Rectal smooth muscle tissue (tissue), 1 donor: ENCODE measurements at regions not wholly inside any gene's neighbourhood (a gene's known extent, or its start where the extent isn't known, plus 50 kb on each side); places are given as distances from the start of the nearest gene placed in this dataset.

Experiments
- H3K27ac ChIP-seq: one replicate; pipeline ENCODE4 v1.7.0; 2013; ENCODE audit warnings: low read depth, low read length, inconsistent platforms
- H3K27me3 ChIP-seq: one replicate; pipeline ENCODE4 v1.7.0; 2013; ENCODE audit warnings: low read length; ENCODE audit not compliant: control insufficient read depth, insufficient read depth
- H3K36me3 ChIP-seq: one replicate; pipeline ENCODE4 v1.7.0; 2013; ENCODE audit warnings: low read length; ENCODE audit not compliant: control insufficient read depth, insufficient read depth
- H3K4me1 ChIP-seq: one replicate; pipeline ENCODE4 v1.7.0; 2013; ENCODE audit warnings: low read length; ENCODE audit not compliant: control insufficient read depth, insufficient read depth
- H3K4me3 ChIP-seq: one replicate; pipeline ENCODE4 v1.7.0; 2013; ENCODE audit warnings: low read length
- H3K9ac ChIP-seq: one replicate; pipeline ENCODE4 v1.7.0; 2013; ENCODE audit warnings: low read length

DNA sequence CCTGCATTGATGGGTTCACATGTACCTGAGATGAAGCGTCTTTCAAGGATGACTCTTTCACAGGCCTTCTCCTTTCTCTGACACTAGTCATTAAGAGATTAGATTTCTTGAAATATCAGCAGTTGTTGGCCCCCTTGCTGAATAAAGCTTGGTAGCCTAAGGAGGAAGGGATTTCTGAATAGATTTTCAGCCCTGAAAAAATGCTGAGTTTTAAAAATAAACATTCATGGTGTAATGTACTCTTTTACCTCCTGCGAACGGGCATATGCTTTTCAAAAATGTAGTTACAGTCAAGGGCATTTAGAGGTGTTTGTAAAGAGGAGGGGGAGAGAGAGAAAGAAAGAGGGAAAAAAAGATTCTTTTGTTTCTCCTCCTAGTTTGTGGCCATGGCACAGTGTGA lies 222.7 kb downstream of the SOX4 start:
- Histone ChIP-seq H3K36me3 (no peaks in the 10 kb centered on the region), H3K9ac (no peak overlapping the region), H3K27me3 (no peaks in the 10 kb centered on the region), H3K4me3 (no peak overlapping the region), H3K27ac (no peak overlapping the region), H3K4me1 (no peaks in the 10 kb centered on the region)

DNA sequence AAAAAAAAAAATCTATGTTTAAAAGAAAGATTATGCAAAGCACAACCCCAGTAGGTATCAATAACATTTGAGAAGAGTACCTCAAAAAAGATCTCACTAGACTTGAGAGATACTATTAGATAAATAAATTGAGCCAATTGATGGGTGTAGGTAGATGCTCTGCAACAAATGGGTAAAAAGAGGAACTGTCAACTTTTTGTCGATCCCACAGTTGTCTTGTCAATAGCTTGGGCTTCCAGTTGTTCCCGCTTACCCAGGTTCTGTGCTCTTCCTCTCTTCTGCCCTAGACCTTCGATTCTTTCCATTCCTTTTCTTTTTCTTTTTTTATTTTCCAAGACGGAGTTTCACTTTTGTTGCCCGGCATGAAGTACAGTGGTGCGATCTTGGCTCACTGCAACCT lies 226.9 kb downstream of the SOX4 start:
- no peak overlapping the region for H3K4me3 ChIP-seq
- no peak overlapping the region for H3K9ac ChIP-seq
- no peak overlapping the region for H3K27ac ChIP-seq
- no peaks in the 10 kb centered on the region for H3K4me1 ChIP-seq
- no peaks in the 10 kb centered on the region for H3K36me3 ChIP-seq
- H3K27me3 ChIP-seq: no peaks in the 10 kb centered on the region

- Histone ChIP-seq H3K4me1 (no peaks in the 10 kb centered on the region), H3K27ac (no peak overlapping the region), H3K4me3 (no peak overlapping the region), H3K27me3 (no peaks in the 10 kb centered on the region), H3K9ac (no peak overlapping the region), H3K36me3 (no peaks in the 10 kb centered on the region)
Observed at GRCh38 chr6:21823371-21823770, 229.8 kb downstream of the SOX4 start.

GRCh38 chr6:21824431-21825177 lies 231.1 kb downstream of the SOX4 start:
- Histone ChIP-seq H3K27ac (no peak overlapping the region), H3K36me3 (no peaks in the 10 kb centered on the region), H3K9ac (no peak overlapping the region), H3K27me3 (no peaks in the 10 kb centered on the region), H3K4me3 (no peak overlapping the region), H3K4me1 (no peaks in the 10 kb centered on the region)

- Histone ChIP-seq H3K4me3 (no peak overlapping the region), H3K27me3 (no peaks in the 10 kb centered on the region), H3K27ac (no peak overlapping the region), H3K9ac (no peak overlapping the region), H3K36me3 (no peaks in the 10 kb centered on the region), H3K4me1 (no peaks in the 10 kb centered on the region)
Observed at GRCh38 chr6:21826023-21826422, 232.5 kb downstream of the SOX4 start.

GRCh38 chr6:21826904-21827303 lies 233.4 kb downstream of the SOX4 start:
- Histone ChIP-seq H3K36me3 (no peaks in the 10 kb centered on the region), H3K4me1 (no peaks in the 10 kb centered on the region), H3K9ac (no peak overlapping the region), H3K27me3 (no peaks in the 10 kb centered on the region), H3K27ac (no peak overlapping the region), H3K4me3 (no peak overlapping the region)

DNA sequence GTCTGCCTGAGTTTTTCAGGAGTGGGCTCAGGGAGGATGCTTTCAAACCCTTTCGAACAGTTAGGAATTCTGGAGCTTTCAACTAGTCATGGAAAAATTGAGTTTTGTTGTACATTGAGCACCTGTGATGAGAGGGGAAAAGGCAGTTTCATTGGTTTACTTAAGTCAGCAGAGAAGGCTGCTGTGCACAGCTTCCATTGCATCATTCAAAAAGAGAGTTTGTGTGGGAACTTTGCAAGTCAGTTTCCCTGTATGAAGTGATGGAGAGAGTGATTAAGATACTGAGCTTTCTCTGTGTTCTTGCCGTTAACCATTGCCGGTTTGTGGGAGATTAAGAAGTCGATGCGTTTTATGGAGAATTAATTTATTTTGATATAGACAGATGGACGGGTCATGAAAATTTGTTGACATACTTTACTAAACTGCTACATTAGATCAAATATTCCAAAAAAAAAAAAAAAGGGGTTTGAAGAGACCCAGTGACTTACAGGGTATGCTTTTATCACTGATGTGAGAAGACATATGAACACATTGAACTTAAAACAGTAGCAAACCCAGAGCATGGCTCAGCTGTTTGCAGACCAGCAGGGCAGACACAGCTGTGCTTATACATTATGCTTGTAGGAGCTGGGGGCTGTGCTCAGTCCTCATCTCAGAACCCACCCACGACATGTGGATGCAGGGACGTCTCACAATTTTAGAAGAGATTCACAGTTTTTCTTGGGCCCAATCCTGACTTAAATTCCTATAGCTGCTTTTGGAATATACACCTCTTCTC lies 234.1 kb downstream of the SOX4 start:
- H3K4me3 ChIP-seq: no peak overlapping the region
- no peaks in the 10 kb centered on the region for H3K27me3 ChIP-seq
- no peak overlapping the region for H3K9ac ChIP-seq
- H3K36me3 ChIP-seq: no peaks in the 10 kb centered on the region
- no peaks in the 10 kb centered on the region for H3K4me1 ChIP-seq
- no peak overlapping the region for H3K27ac ChIP-seq

DNA sequence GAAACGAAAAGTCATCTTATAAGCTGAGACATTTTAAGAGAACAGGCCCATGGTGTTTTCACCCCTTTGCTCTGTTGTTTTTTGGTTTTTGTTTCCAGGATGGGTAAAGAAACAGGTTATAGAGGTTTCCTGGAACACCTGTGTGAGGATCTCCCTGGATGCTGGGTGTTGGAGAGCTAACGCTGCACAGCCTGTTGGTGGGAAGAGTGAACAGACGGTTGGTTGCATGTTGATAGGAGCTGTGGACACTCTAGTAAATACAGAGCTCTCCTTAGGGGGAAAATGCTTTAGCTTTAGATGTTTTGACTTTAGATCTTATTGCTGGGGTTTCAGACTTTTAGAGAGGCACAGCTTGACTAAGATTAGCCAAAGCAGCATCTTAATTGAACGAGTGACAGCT lies 235.2 kb downstream of the SOX4 start:
- Histone ChIP-seq H3K4me3 (no peak overlapping the region), H3K27ac (no peak overlapping the region), H3K36me3 (no peaks in the 10 kb centered on the region), H3K27me3 (no peaks in the 10 kb centered on the region), H3K9ac (no peak overlapping the region), H3K4me1 (no peaks in the 10 kb centered on the region)

DNA sequence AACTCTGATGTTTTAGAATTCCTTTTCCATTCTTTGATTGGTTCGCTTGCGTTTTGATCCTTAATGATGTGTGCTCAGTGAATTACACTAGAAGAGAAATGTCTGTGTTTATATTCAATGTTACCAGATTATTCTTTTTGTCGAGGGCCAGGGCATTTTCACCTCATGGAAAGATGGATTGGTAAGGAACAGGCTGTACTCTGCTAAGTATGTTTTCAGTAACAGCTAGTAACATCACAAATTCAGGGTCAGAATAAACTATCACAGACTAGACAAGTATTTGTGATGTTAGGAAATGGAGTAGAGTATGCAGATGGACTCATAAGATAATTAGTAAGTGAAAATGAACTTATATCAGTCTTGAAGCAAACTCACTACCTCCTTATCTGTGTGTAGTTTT lies 235.6 kb downstream of the SOX4 start:
- Histone ChIP-seq H3K4me1 (no peaks in the 10 kb centered on the region), H3K27ac (no peak overlapping the region), H3K27me3 (no peaks in the 10 kb centered on the region), H3K36me3 (no peaks in the 10 kb centered on the region), H3K9ac (no peak overlapping the region), H3K4me3 (no peak overlapping the region)

GRCh38 chr6:21831521-21832291 lies 238.2 kb downstream of the SOX4 start:
- H3K36me3 ChIP-seq: no peaks in the 10 kb centered on the region
- no peak overlapping the region for H3K9ac ChIP-seq
- H3K4me1 ChIP-seq: no peaks in the 10 kb centered on the region
- H3K4me3 ChIP-seq: no peak overlapping the region
- no peaks in the 10 kb centered on the region for H3K27me3 ChIP-seq
- no peak overlapping the region for H3K27ac ChIP-seq

- Histone ChIP-seq H3K27ac (no peak overlapping the region), H3K36me3 (no peaks in the 10 kb centered on the region), H3K4me1 (no peaks in the 10 kb centered on the region), H3K27me3 (no peaks in the 10 kb centered on the region), H3K4me3 (no peak overlapping the region), H3K9ac (no peak overlapping the region)
Observed at GRCh38 chr6:21836277-21836676, 242.7 kb downstream of the SOX4 start.

- Histone ChIP-seq H3K27me3 (no peaks in the 10 kb centered on the region), H3K9ac (no peak overlapping the region), H3K36me3 (no peaks in the 10 kb centered on the region), H3K4me3 (no peak overlapping the region), H3K27ac (no peak overlapping the region), H3K4me1 (no peaks in the 10 kb centered on the region)
Observed at GRCh38 chr6:21836772-21837425, 243.3 kb downstream of the SOX4 start.
